ENCODE measurements at regions not wholly inside any gene's neighbourhood (a gene's known extent, or its start where the extent isn't known, plus 50 kb on each side); places are given as distances from the start of the nearest gene placed in this dataset.

- no peak for DNase-seq (ENCODE audit: low spot score)
- no peak for TF ChIP-seq CTCF (IDR thresholded peaks at IDR 0.05; ENCODE audit: unreplicated experiment)
- no peaks in the 10 kb centered on the region for H3K4me1 Mint-ChIP-seq (ENCODE audit: unreplicated experiment)
- H3K4me3 Mint-ChIP-seq (ENCODE audit: unreplicated experiment), result no peak overlapping the region
- H3K36me3 Mint-ChIP-seq (ENCODE audit: low read depth, unreplicated experiment), result peaks cover 13% of the 10 kb centered on the region
- H3K9me3 Mint-ChIP-seq (ENCODE audit: unreplicated experiment), result no peaks in the 10 kb centered on the region
- H3K27me3 Mint-ChIP-seq (ENCODE audit: unreplicated experiment), result peaks cover 1% of the 10 kb centered on the region
- H3K27ac Mint-ChIP-seq (ENCODE audit: unreplicated experiment), result no peak overlapping the region
These were observed 349.7 kb downstream of the ZEB2 start for GRCh38 chr2:144170179-144170578.

GRCh38 chr2:144166743-144167142, 353.2 kb downstream of the ZEB2 start:
- no peak overlapping the region for H3K27ac Mint-ChIP-seq (ENCODE audit: unreplicated experiment)
- DNase-seq (ENCODE audit: low spot score), result no peak
- H3K9me3 Mint-ChIP-seq (ENCODE audit: unreplicated experiment), result no peaks in the 10 kb centered on the region
- peaks cover 2% of the 10 kb centered on the region for H3K27me3 Mint-ChIP-seq (ENCODE audit: unreplicated experiment)
- H3K4me3 Mint-ChIP-seq (ENCODE audit: unreplicated experiment), result no peak overlapping the region
- no peak for TF ChIP-seq CTCF (IDR thresholded peaks at IDR 0.05; ENCODE audit: unreplicated experiment)
- no peaks in the 10 kb centered on the region for H3K36me3 Mint-ChIP-seq (ENCODE audit: low read depth, unreplicated experiment)
- no peaks in the 10 kb centered on the region for H3K4me1 Mint-ChIP-seq (ENCODE audit: unreplicated experiment)

GRCh38 chr2:144165599-144166250, 354.2 kb downstream of the ZEB2 start:
- Mint-ChIP-seq H3K9me3 (ENCODE audit: unreplicated experiment) (no peaks in the 10 kb centered on the region), H3K4me3 (ENCODE audit: unreplicated experiment) (no peak overlapping the region), H3K27me3 (ENCODE audit: unreplicated experiment) (peaks cover 2% of the 10 kb centered on the region), H3K36me3 (ENCODE audit: low read depth, unreplicated experiment) (no peaks in the 10 kb centered on the region), H3K4me1 (ENCODE audit: unreplicated experiment) (no peaks in the 10 kb centered on the region), H3K27ac (ENCODE audit: unreplicated experiment) (no peak overlapping the region)
- DNase-seq (ENCODE audit: low spot score), result no peak
- no peak for TF ChIP-seq CTCF (IDR thresholded peaks at IDR 0.05; ENCODE audit: unreplicated experiment)

- H3K36me3 Mint-ChIP-seq (ENCODE audit: low read depth, unreplicated experiment), result no peaks in the 10 kb centered on the region
- no peak for TF ChIP-seq CTCF (IDR thresholded peaks at IDR 0.05; ENCODE audit: unreplicated experiment)
- H3K4me1 Mint-ChIP-seq (ENCODE audit: unreplicated experiment), result no peaks in the 10 kb centered on the region
- H3K27me3 Mint-ChIP-seq (ENCODE audit: unreplicated experiment), result peaks cover 2% of the 10 kb centered on the region
- no peaks in the 10 kb centered on the region for H3K9me3 Mint-ChIP-seq (ENCODE audit: unreplicated experiment)
- no peak for DNase-seq (ENCODE audit: low spot score)
- H3K4me3 Mint-ChIP-seq (ENCODE audit: unreplicated experiment), result no peak overlapping the region
- no peak overlapping the region for H3K27ac Mint-ChIP-seq (ENCODE audit: unreplicated experiment)
These were observed 356.3 kb downstream of the ZEB2 start for GRCh38 chr2:144163592-144163991.

GRCh38 chr2:144162652-144163051, 357.3 kb downstream of the ZEB2 start:
- peak; percentile 18 for DNase-seq (ENCODE audit: low spot score)
- Mint-ChIP-seq H3K27me3 (ENCODE audit: unreplicated experiment) (peaks cover 2% of the 10 kb centered on the region), H3K4me3 (ENCODE audit: unreplicated experiment) (no peak overlapping the region), H3K4me1 (ENCODE audit: unreplicated experiment) (no peaks in the 10 kb centered on the region), H3K27ac (ENCODE audit: unreplicated experiment) (no peak overlapping the region), H3K36me3 (ENCODE audit: low read depth, unreplicated experiment) (no peaks in the 10 kb centered on the region), H3K9me3 (ENCODE audit: unreplicated experiment) (no peaks in the 10 kb centered on the region)
- peak; percentile 42 for TF ChIP-seq CTCF (IDR thresholded peaks at IDR 0.05; ENCODE audit: unreplicated experiment)
